PFSK-1 (cell line): ENCODE measurements at regions not wholly inside any gene's neighbourhood (a gene's known extent, or its start where the extent isn't known, plus 50 kb on each side); places are given as distances from the start of the nearest gene placed in this dataset.

ENCODE experiments used
- POLR2AphosphoS5 ChIP-seq: IDR thresholded peaks from 2 replicates; pipeline ENCODE4 v1.6.1; 2012; ENCODE audit warnings: low read depth, mild to moderate bottlenecking, control low read depth, low read length, moderate library complexity
- REST ChIP-seq, 2 experiments: IDR thresholded peaks; 2 replicates each; pipeline versions ENCODE4 v1.6.1 to v1.8.0; 2011 to 2012; ENCODE audit warnings: low read depth in 2 of 2, low read length in 2 of 2, control low read depth in 1 of 2, inconsistent platforms in 1 of 2, mild to moderate bottlenecking in 1 of 2, moderate library complexity in 1 of 2; ENCODE audit not compliant: insufficient read depth in 1 of 2
- SIN3A ChIP-seq: IDR thresholded peaks from 2 replicates; pipeline ENCODE4 v1.6.1; 2012; ENCODE audit warnings: mild to moderate bottlenecking, low read length, moderate library complexity, borderline replicate concordance; ENCODE audit not compliant: insufficient read depth
- TAF1 ChIP-seq: IDR thresholded peaks from 2 replicates; pipeline ENCODE4 v1.6.1; 2012; ENCODE audit warnings: low read length, control low read depth, borderline replicate concordance; ENCODE audit not compliant: insufficient read depth

- TF ChIP-seq POLR2AphosphoS5 (no peak), REST (IDR thresholded peaks at IDR 0.05; ENCODE audit: insufficient read depth in 1 of 2, low read depth in 2 of 2, low read length in 2 of 2) (no peak), TAF1 (no peak), SIN3A (no peak)
These were observed 79.6 kb upstream of the SORCS1 start for GRCh38 chr10:107244122-107244521.
